ENCODE measurements at regions not wholly inside any gene's neighbourhood (a gene's known extent, or its start where the extent isn't known, plus 50 kb on each side); places are given as distances from the start of the nearest gene placed in this dataset.

- no peak for TF ChIP-seq EZH2 (IDR thresholded peaks at IDR 0.05; ENCODE audit: borderline replicate concordance, insufficient read depth, low read depth, low read length, poor library complexity, severe bottlenecking)
- TF ChIP-seq, protein P1, sequence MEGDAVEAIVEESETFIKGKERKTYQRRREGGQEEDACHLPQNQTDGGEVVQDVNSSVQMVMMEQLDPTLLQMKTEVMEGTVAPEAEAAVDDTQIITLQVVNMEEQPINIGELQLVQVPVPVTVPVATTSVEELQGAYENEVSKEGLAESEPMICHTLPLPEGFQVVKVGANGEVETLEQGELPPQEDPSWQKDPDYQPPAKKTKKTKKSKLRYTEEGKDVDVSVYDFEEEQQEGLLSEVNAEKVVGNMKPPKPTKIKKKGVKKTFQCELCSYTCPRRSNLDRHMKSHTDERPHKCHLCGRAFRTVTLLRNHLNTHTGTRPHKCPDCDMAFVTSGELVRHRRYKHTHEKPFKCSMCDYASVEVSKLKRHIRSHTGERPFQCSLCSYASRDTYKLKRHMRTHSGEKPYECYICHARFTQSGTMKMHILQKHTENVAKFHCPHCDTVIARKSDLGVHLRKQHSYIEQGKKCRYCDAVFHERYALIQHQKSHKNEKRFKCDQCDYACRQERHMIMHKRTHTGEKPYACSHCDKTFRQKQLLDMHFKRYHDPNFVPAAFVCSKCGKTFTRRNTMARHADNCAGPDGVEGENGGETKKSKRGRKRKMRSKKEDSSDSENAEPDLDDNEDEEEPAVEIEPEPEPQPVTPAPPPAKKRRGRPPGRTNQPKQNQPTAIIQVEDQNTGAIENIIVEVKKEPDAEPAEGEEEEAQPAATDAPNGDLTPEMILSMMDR (IDR thresholded peaks at IDR 0.05): no peak
Observed at GRCh38 chr5:114062932-114063867, 298.7 kb upstream of the KCNN2 start.

Measured in B cell (primary cell).